Liver (tissue), 8 donors: ENCODE measurements at regions not wholly inside any gene's neighbourhood (a gene's known extent, or its start where the extent isn't known, plus 50 kb on each side); places are given as distances from the start of the nearest gene placed in this dataset.

Experiments used
- DNase-seq: peaks from one replicate; pipeline ENCODE4 v3.0.0-alpha.2; 2017; ENCODE audit warnings: low spot score
- H3K27ac ChIP-seq, 2 donors: one replicate each; pipeline ENCODE4 v1.7.0; 2013; ENCODE audit warnings: inconsistent platforms in 2 of 2, low read length in 2 of 2, control low read depth in 1 of 2, low read depth in 1 of 2, mild to moderate bottlenecking in 1 of 2
- H3K27me3 ChIP-seq, 4 donors: one replicate each; pipeline versions ENCODE4 v1.6.1 to v1.7.0; 2013; ENCODE audit warnings: low read length in 3 of 4, inconsistent platforms in 1 of 4, mild to moderate bottlenecking in 1 of 4, moderate library complexity in 1 of 4; ENCODE audit not compliant: control insufficient read depth in 4 of 4, insufficient read depth in 4 of 4
- H3K36me3 ChIP-seq, 4 donors: one replicate each; pipeline versions ENCODE4 v1.6.1 to v1.7.0; 2013; ENCODE audit warnings: low read length in 3 of 4, mild to moderate bottlenecking in 3 of 4, low read depth in 1 of 4, moderate library complexity in 1 of 4; ENCODE audit not compliant: control insufficient read depth in 4 of 4, insufficient read depth in 3 of 4
- H3K4me1 ChIP-seq, 4 donors: one replicate each; pipeline versions ENCODE4 v1.6.1 to v1.7.0; 2013; ENCODE audit warnings: low read length in 3 of 4, mild to moderate bottlenecking in 3 of 4, moderate library complexity in 1 of 4; ENCODE audit not compliant: control insufficient read depth in 4 of 4, insufficient read depth in 4 of 4
- H3K4me3 ChIP-seq, 3 donors: one replicate each; pipeline versions ENCODE4 v1.6.1 to v1.7.0; 2013; ENCODE audit warnings: low read length in 3 of 3, control low read depth in 1 of 3, low read depth in 1 of 3, mild to moderate bottlenecking in 1 of 3
- H3K9ac ChIP-seq, 2 donors: one replicate each; pipeline ENCODE4 v1.7.0; 2013; ENCODE audit warnings: low read length in 2 of 2, mild to moderate bottlenecking in 2 of 2, moderate library complexity in 2 of 2, control low read depth in 1 of 2, low read depth in 1 of 2
- H3K9me3 ChIP-seq, 4 donors: one replicate each; pipeline versions ENCODE4 v1.6.1 to v1.7.0; 2013; ENCODE audit warnings: low read length in 3 of 4; ENCODE audit not compliant: control insufficient read depth in 4 of 4
- ATF3 ChIP-seq: IDR thresholded peaks from 2 replicates; pipeline ENCODE4 v1.6.1; 2016; ENCODE audit warnings: antibody characterized with exemption
- CTCF ChIP-seq: fragments of 150-350 bp; IDR thresholded peaks from 2 replicates; pipeline ENCODE4 v1.5.1; 2017; ENCODE audit warnings: improper control_type of control experiment, low read depth, low read length; ENCODE audit not compliant: missing input control
- EGR1 ChIP-seq, 2 donors: IDR thresholded peaks; 2 replicates each; pipeline ENCODE4 v1.6.1; 2016 to 2018; ENCODE audit warnings: antibody characterized with exemption in 2 of 2, low read depth in 2 of 2
- FOXA1 ChIP-seq: IDR thresholded peaks from 2 replicates; pipeline ENCODE4 v1.6.1; 2016; ENCODE audit warnings: antibody characterized with exemption
- FOXA2 ChIP-seq: IDR thresholded peaks from 2 replicates; pipeline ENCODE4 v1.6.1; 2016; ENCODE audit warnings: antibody characterized with exemption
- GABPA ChIP-seq, 2 donors: IDR thresholded peaks in 1 of 2; conservative IDR thresholded peaks in 1 of 2; 2 replicates each; pipeline ENCODE4 v1.6.1; 2016; ENCODE audit warnings: antibody characterized with exemption in 2 of 2, mild to moderate bottlenecking in 1 of 2, moderate library complexity in 1 of 2
- HNF4A ChIP-seq, 2 donors: conservative IDR thresholded peaks; 2 replicates each; pipeline ENCODE4 v1.6.1; 2016; ENCODE audit warnings: antibody characterized with exemption in 2 of 2, mild to moderate bottlenecking in 2 of 2
- HNF4G ChIP-seq: IDR thresholded peaks from 2 replicates; pipeline ENCODE4 v1.6.1; 2016; ENCODE audit warnings: antibody characterized with exemption
- JUND ChIP-seq, 2 donors: IDR thresholded peaks; 2 replicates each; pipeline ENCODE4 v1.6.1; 2016; ENCODE audit warnings: antibody characterized with exemption in 2 of 2
- MAX ChIP-seq: IDR thresholded peaks from 2 replicates; pipeline ENCODE4 v1.6.1; 2016; ENCODE audit warnings: antibody characterized with exemption
- NR2F2 ChIP-seq: IDR thresholded peaks from 2 replicates; pipeline ENCODE4 v1.6.1; 2016; ENCODE audit warnings: antibody characterized with exemption
- RAD21 ChIP-seq, 2 donors: IDR thresholded peaks; 2 replicates each; pipeline ENCODE4 v1.6.1; 2016; ENCODE audit warnings: antibody characterized with exemption in 2 of 2, mild to moderate bottlenecking in 2 of 2
- REST ChIP-seq: IDR thresholded peaks from 2 replicates; pipeline ENCODE4 v1.6.1; 2016; ENCODE audit warnings: antibody characterized with exemption, mild to moderate bottlenecking
- RXRA ChIP-seq, 2 donors: IDR thresholded peaks; 2 replicates each; pipeline ENCODE4 v1.6.1; 2017 to 2018; ENCODE audit warnings: antibody characterized with exemption in 2 of 2, mild to moderate bottlenecking in 1 of 2
- SP1 ChIP-seq: IDR thresholded peaks from 2 replicates; pipeline ENCODE4 v1.6.1; 2018; ENCODE audit warnings: antibody characterized with exemption, mild to moderate bottlenecking
- TAF1 ChIP-seq: conservative IDR thresholded peaks from 2 replicates; pipeline ENCODE4 v1.6.1; 2016; ENCODE audit warnings: antibody characterized with exemption, mild to moderate bottlenecking
- YY1 ChIP-seq: IDR thresholded peaks from 2 replicates; pipeline ENCODE4 v1.6.1; 2016; ENCODE audit warnings: antibody characterized with exemption, mild to moderate bottlenecking
- ZBTB33 ChIP-seq: IDR thresholded peaks from 2 replicates; pipeline ENCODE4 v1.6.1; 2016; ENCODE audit warnings: antibody characterized with exemption
- WGBS: extraction: QIAGEN DNeasy Blood & Tissue Kit; methylation state at CpG from one replicate; pipeline ENCODE4 v1.1.7; 2013; 5-methylcytosine and 5-hydroxymethylcytosine counted together
- donor health status: healthy.
- donor health status: healthy.
- donor health status: healthy.
- donor health status: healthy.
- donor health status: healthy.

- WGBS = 85% methylated on average over 3 of the region's 3 CpGs
- H3K27me3 ChIP-seq = no peaks in the 10 kb centered on the region
Observed at GRCh38 chr6:1542764-1543163, 67.0 kb upstream of the FOXC1 start.

More at GRCh38 chr6:1542764-1543163, 67.0 kb upstream of the FOXC1 start:
- peaks cover 4 to 8% (median 6%) of the 10 kb centered on the region in 4 donors for H3K4me1 ChIP-seq
- no peak overlapping the region for H3K9ac ChIP-seq
- no peaks in the 10 kb centered on the region for H3K36me3 ChIP-seq
- no peak for TF ChIP-seq TAF1
- TF ChIP-seq NR2F2 = no peak
- no peak for TF ChIP-seq MAX
- no peak for TF ChIP-seq JUND (IDR thresholded peaks at IDR 0.05)
- no peak for TF ChIP-seq HNF4G
- no peak for TF ChIP-seq ATF3
- no peak for TF ChIP-seq YY1
- TF ChIP-seq HNF4A (conservative IDR thresholded peaks at IDR 0.05) = no peak
- TF ChIP-seq RXRA (IDR thresholded peaks at IDR 0.05) = no peak
- no peak for TF ChIP-seq ZBTB33
- no peak for TF ChIP-seq SP1
- TF ChIP-seq RAD21 (IDR thresholded peaks at IDR 0.05) = no peak
- no peak for TF ChIP-seq GABPA (IDR thresholded peaks at IDR 0.05 in 1 of 2, conservative IDR thresholded peaks at IDR 0.05 in 1 of 2)
- no peak for TF ChIP-seq FOXA2
- no peak for TF ChIP-seq EGR1 (IDR thresholded peaks at IDR 0.05; ENCODE audit: low read depth in 2 of 2)
- TF ChIP-seq FOXA1 = no peak
- no peak for TF ChIP-seq REST
- no peak for TF ChIP-seq CTCF
- no peak overlapping the region for H3K27ac ChIP-seq
- no peak for DNase-seq
- no peak overlapping the region for H3K4me3 ChIP-seq
- H3K9me3 ChIP-seq = peaks cover 0 to 4% (median 0%) of the 10 kb centered on the region in 4 donors
